ENCODE measurements at regions not wholly inside any gene's neighbourhood (a gene's known extent, or its start where the extent isn't known, plus 50 kb on each side); places are given as distances from the start of the nearest gene placed in this dataset.

GRCh38 chr9:31445357-31445756, 939.1 kb upstream of the ACO1 start:
- TF ChIP-seq CTCF (conservative IDR thresholded peaks at IDR 0.05) = no peak
- TF ChIP-seq ZFX (IDR thresholded peaks at IDR 0.05) = no peak

Data from C4-2B (cell line).